ENCODE measurements at regions not wholly inside any gene's neighbourhood (a gene's known extent, or its start where the extent isn't known, plus 50 kb on each side); places are given as distances from the start of the nearest gene placed in this dataset.
"Not testable (repeated sequence)": the region's sequence is repeated elsewhere in the genome, so short reads cannot be mapped to it uniquely, and the experiment has no call there.

GRCh38 chr7:142435606-142436005 is 177.7 kb upstream of the PRSS58 start:
- not testable (repeated sequence) for DNase-seq

GRCh38 chr7:142434666-142435167 is 176.9 kb upstream of the PRSS58 start:
- no peak for DNase-seq

DNA sequence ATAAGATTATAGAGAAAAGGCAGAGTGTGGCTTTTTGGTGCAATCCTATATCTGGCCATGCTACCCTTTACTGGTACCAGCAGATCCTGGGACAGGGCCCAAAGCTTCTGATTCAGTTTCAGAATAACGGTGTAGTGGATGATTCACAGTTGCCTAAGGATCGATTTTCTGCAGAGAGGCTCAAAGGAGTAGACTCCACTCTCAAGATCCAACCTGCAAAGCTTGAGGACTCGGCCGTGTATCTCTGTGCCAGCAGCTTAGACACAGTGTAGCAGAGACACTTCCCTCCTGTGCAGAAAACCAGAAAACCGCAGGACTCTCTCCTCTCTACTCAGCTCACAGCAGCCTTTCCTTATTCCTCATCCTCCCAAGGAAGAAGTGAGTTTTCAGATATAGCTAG is 176.3 kb upstream of the PRSS58 start:
- not testable (repeated sequence) for DNase-seq

GRCh38 chr7:142432377-142432776 is 174.5 kb upstream of the PRSS58 start:
- no peak for DNase-seq

DNA sequence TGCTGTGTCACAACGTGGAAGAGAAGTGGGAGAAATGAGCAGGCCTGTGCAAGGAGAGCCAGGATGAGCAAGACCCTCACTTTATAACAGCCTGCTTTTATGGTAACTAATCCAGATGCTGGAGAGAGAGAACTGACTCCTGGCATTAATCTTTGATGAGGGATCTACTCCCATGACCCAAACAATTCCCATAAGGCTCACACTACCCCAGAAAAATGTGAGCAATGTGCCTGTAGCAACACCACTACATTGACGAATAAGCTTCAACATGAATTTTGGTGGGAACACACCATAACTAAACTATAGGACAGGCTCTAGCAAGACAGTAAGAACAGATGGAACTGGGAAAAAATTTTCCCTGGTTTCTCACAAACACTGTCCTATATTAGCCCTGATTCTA is 173.6 kb upstream of the PRSS58 start:
- DNase-seq: no peak

DNA sequence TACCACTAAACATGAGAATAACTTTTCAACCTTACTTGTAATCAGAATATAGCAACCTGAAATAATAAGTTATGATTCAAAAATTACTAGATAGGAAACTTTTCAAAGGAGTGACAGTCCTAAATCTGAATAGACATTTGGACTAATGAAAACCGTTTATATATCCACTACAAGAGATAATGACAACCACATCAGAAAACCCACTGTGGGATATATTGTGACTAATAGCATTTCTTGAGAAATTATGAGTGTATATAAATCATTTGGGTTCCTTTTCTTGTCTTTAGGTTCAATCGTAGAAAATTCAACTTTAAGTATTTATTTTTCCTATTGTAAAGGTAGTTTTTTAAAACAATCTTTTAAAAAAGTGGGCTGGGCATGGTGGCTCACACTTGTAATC is 170.2 kb upstream of the PRSS58 start:
- DNase-seq: no peak

DNA sequence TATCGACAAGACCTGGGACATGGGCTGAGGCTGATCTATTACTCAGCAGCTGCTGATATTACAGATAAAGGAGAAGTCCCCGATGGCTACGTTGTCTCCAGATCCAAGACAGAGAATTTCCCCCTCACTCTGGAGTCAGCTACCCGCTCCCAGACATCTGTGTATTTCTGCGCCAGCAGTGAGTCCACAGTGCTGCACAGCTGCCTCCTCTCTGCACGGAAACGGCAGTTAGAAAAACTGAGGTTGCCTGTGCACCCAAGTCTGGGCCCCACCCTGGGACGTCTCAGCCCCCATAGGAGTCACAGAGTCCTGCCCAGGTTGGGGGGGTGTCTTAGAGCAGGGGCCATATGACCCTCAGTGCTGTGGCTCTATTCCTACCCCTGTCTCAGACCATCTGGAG is 167.4 kb upstream of the PRSS58 start:
- DNase-seq: no peak

DNA sequence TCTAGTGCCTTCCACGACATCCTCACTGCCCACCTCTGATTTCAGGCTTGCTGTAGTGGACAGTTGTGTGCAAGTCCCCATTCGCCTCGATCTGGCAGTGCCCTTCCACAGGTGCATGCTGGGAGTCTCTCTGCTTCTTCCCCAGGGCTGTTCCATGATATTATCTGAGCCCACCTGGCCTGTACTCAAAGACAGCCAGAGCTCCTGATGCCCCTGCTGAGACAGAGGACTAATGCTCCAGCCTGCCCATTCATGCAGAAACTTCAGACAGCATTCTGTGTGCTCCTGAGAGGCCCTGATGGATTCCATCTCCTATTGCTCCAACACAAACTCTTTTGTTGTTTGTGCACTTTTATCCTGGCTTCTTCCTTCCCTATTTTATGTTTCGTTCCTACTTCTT is 164.8 kb upstream of the PRSS58 start:
- DNase-seq: no peak

DNA sequence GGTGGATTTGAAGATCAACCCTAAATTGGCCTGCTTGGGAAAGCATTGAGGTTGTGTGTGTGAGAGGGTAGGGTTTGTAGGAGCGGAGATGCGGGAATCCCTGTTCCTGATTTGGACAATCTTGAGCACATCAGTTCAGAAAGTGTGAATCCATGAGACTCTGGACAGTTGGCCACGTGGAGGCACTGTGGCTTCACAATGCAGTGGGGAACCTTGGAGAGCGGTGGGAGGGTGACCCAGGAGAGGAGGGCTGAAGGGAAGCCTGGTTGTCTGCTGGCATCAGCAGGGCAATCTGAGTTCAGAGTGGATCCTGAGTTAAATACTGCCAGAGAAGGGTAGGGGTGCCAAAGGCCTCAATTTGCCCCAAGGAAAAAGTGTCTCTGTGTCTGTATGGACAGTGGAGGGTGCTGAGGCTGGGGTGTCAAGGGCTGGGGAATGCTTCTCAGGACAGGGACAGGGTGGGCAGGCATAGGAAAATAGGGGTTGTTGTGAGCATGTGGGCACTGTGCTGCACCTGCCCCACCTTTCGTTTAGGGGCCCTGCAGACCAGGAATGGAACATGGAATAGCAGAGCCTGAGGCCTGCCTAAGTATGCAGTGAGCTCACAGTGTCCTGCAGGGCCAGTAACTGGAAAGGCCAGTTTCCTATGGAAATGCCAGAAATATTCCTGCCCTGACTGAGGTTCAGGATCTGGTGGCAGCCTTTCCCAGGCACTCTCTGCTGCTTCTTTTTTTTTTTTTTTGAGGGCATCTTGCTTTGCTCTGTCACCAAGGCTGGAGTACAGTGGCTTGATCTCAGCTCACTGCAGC is 162.9 kb upstream of the PRSS58 start:
- no peak for DNase-seq

GRCh38 chr7:142418326-142418725 is 160.5 kb upstream of the PRSS58 start:
- DNase-seq: no peak

DNA sequence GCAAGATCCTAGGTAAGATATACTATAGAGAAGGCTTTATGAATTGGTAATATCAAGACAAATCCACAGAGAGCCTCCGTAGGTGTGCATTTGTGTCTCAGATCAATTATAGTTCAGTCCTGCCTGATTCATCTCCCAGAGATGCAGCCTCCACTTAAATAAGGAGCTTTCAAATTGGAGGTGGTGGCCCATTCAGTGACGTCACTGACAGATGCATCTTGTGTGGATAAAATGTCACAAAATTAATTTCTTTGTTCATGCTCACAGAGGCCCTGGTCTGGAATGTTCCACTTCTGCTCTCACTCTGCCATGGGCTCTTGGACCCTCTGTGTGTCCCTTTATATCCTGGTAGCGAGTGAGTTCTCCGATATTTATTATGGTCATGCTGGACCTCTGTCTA is 157.1 kb upstream of the PRSS58 start:
- no peak for DNase-seq

DNA sequence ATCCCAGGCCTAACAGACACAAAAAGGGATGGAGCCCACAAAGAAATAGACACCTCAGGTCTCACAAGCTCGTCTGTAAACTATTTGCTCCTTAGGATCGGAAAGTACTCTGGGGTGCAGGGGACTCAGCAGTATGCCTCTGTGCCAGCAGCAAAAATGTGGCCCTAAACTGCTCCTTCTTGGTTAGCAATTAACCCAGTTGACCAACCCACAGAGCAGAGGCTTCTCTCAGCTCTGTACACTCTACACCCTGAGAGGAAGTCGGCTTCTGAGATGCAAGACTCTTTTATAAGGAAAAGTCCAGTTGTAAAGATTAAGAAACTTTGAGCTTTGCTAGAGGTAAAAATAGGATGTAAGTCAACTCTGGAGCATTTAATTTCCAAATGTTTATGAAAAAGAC is 156.3 kb upstream of the PRSS58 start:
- no peak for DNase-seq

- no peak for DNase-seq
Measured at GRCh38 chr7:142413280-142414000, 155.6 kb upstream of the PRSS58 start.

- DNase-seq: peak; percentile 47
Measured at GRCh38 chr7:142412551-142413193, 154.8 kb upstream of the PRSS58 start.

GRCh38 chr7:142409471-142409870 is 151.6 kb upstream of the PRSS58 start:
- DNase-seq: no peak

DNA sequence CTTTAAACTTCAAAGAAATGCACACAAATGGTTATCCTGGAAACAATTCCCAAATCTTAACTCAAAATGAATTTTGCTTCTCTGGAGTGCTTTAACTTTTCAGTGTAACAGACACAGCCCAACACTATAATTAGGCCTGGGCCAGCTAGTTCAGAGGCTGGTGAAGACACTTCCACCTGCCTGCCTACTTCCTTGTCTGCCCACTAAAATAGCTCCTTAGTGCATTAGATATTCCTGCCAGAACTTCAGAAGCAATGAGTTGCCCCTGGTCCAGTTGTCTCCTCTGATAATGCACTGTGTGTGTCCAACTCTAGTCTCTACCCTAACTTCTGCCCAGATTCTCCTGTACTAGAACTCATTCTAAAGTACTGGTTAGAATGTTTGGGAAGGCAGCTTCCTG is 150.9 kb upstream of the PRSS58 start:
- no peak for DNase-seq

GRCh38 chr7:142407939-142408570 is 150.2 kb upstream of the PRSS58 start:
- DNase-seq: no peak

DNA sequence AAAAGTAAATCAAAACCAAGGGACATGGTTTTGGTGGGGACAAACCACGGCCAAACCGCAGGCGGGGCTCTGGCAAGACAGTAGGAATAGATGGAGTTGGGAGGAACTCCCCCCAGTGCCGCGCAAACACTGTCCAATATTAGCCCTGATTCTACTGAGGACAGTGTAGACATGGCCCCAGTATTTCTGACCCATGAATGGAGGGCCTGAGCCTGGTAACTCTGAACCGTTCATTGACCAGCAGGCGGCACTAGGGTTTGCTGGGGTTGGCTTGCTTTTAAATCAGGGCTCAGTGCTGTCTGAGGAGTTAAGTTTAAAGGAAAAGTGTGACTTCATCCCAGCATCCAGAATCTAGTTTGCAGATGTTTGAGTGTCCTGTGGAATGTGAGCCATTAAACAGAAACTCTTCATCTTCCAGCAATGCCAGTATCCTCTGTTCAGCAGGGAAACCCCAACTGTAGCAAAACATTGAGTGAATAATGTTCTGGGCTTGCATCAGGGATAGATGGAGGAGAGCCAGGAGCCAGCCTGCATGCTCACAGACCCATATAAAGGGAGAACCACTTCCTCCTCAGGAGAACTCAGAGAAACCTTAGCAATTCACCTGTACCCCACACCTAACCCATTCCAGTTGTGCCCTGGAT is 147.4 kb upstream of the PRSS58 start:
- no peak for DNase-seq

GRCh38 chr7:142401951-142402350 is 144.1 kb upstream of the PRSS58 start:
- DNase-seq: no peak

GRCh38 chr7:142400042-142400533 is 142.2 kb upstream of the PRSS58 start:
- DNase-seq: no peak

- DNase-seq: peak; percentile 69
Measured at GRCh38 chr7:142391191-142391992, 133.5 kb upstream of the PRSS58 start.

GRCh38 chr7:142389544-142389943 is 131.7 kb upstream of the PRSS58 start:
- no peak for DNase-seq

Data from stimulated activated CD8-positive, alpha-beta memory T cell treated with anti-CD3 and anti-CD28 coated beads, Interleukin-4, amount 100 ng/mL, for 48 hours (primary cell).